ENCODE measurements at regions not wholly inside any gene's neighbourhood (a gene's known extent, or its start where the extent isn't known, plus 50 kb on each side); places are given as distances from the start of the nearest gene placed in this dataset.
"Not testable (repeated sequence)": the region's sequence is repeated elsewhere in the genome, so short reads cannot be mapped to it uniquely, and the experiment has no call there.

GRCh38 chr2:125654226-125654625 is 1001.7 kb upstream of the GYPC start:
- H3K36me3 ChIP-seq (replicated peaks; ENCODE audit: control insufficient read depth, insufficient read depth, low read length): no peaks in the 10 kb centered on the region
- DNase-seq: no peak
- H3K27me3 ChIP-seq (ENCODE audit: control insufficient read depth, insufficient read depth, low read length): no peaks in the 10 kb centered on the region
- H3K4me3 ChIP-seq (ENCODE audit: insufficient read depth, low read depth, low read length): no peak overlapping the region

GRCh38 chr2:125656190-125656589 is 999.8 kb upstream of the GYPC start:
- no peak for DNase-seq
- Histone ChIP-seq H3K36me3 (replicated peaks; ENCODE audit: control insufficient read depth, insufficient read depth, low read length) (no peaks in the 10 kb centered on the region), H3K27me3 (ENCODE audit: control insufficient read depth, insufficient read depth, low read length) (no peaks in the 10 kb centered on the region), H3K4me3 (ENCODE audit: insufficient read depth, low read depth, low read length) (no peak overlapping the region)

GRCh38 chr2:125658583-125658982 is 997.4 kb upstream of the GYPC start:
- DNase-seq: no peak
- H3K36me3 ChIP-seq (replicated peaks; ENCODE audit: control insufficient read depth, insufficient read depth, low read length): no peaks in the 10 kb centered on the region
- no peaks in the 10 kb centered on the region for H3K27me3 ChIP-seq (ENCODE audit: control insufficient read depth, insufficient read depth, low read length)
- no peak overlapping the region for H3K4me3 ChIP-seq (ENCODE audit: insufficient read depth, low read depth, low read length)

GRCh38 chr2:125660369-125660768 is 995.6 kb upstream of the GYPC start:
- not testable (repeated sequence) for H3K4me3 ChIP-seq (ENCODE audit: insufficient read depth, low read depth, low read length); DNase-seq; H3K36me3 ChIP-seq (replicated peaks; ENCODE audit: control insufficient read depth, insufficient read depth, low read length); H3K27me3 ChIP-seq (ENCODE audit: control insufficient read depth, insufficient read depth, low read length)

- no peak for DNase-seq
- Histone ChIP-seq H3K36me3 (replicated peaks; ENCODE audit: control insufficient read depth, insufficient read depth, low read length) (no peaks in the 10 kb centered on the region), H3K4me3 (ENCODE audit: insufficient read depth, low read depth, low read length) (no peak overlapping the region), H3K27me3 (ENCODE audit: control insufficient read depth, insufficient read depth, low read length) (no peaks in the 10 kb centered on the region)
Measured at GRCh38 chr2:125667630-125668029, 988.3 kb upstream of the GYPC start.

- no peaks in the 10 kb centered on the region for H3K27me3 ChIP-seq (ENCODE audit: control insufficient read depth, insufficient read depth, low read length)
- DNase-seq: no peak
- H3K36me3 ChIP-seq (replicated peaks; ENCODE audit: control insufficient read depth, insufficient read depth, low read length): no peaks in the 10 kb centered on the region
- H3K4me3 ChIP-seq (ENCODE audit: insufficient read depth, low read depth, low read length): no peak overlapping the region
Measured at GRCh38 chr2:125679903-125680302, 976.1 kb upstream of the GYPC start.

GRCh38 chr2:125680809-125681208 is 975.1 kb upstream of the GYPC start:
- H3K36me3 ChIP-seq (replicated peaks; ENCODE audit: control insufficient read depth, insufficient read depth, low read length): no peaks in the 10 kb centered on the region
- no peaks in the 10 kb centered on the region for H3K27me3 ChIP-seq (ENCODE audit: control insufficient read depth, insufficient read depth, low read length)
- no peak for DNase-seq
- no peak overlapping the region for H3K4me3 ChIP-seq (ENCODE audit: insufficient read depth, low read depth, low read length)

GRCh38 chr2:125681576-125681975 is 974.4 kb upstream of the GYPC start:
- Histone ChIP-seq H3K27me3 (ENCODE audit: control insufficient read depth, insufficient read depth, low read length) (no peaks in the 10 kb centered on the region), H3K4me3 (ENCODE audit: insufficient read depth, low read depth, low read length) (no peak overlapping the region), H3K36me3 (replicated peaks; ENCODE audit: control insufficient read depth, insufficient read depth, low read length) (no peaks in the 10 kb centered on the region)
- no peak for DNase-seq

GRCh38 chr2:125681976-125682805 is 973.8 kb upstream of the GYPC start:
- no peaks in the 10 kb centered on the region for H3K27me3 ChIP-seq (ENCODE audit: control insufficient read depth, insufficient read depth, low read length)
- no peaks in the 10 kb centered on the region for H3K36me3 ChIP-seq (replicated peaks; ENCODE audit: control insufficient read depth, insufficient read depth, low read length)
- no peak for DNase-seq
- H3K4me3 ChIP-seq (ENCODE audit: insufficient read depth, low read depth, low read length): no peak overlapping the region

- Histone ChIP-seq H3K27me3 (ENCODE audit: control insufficient read depth, insufficient read depth, low read length) (no peaks in the 10 kb centered on the region), H3K4me3 (ENCODE audit: insufficient read depth, low read depth, low read length) (no peak overlapping the region), H3K36me3 (replicated peaks; ENCODE audit: control insufficient read depth, insufficient read depth, low read length) (no peaks in the 10 kb centered on the region)
- no peak for DNase-seq
Measured at GRCh38 chr2:125684256-125684655, 971.7 kb upstream of the GYPC start.

GRCh38 chr2:125684932-125685331 is 971.0 kb upstream of the GYPC start:
- Histone ChIP-seq H3K36me3 (replicated peaks; ENCODE audit: control insufficient read depth, insufficient read depth, low read length) (no peaks in the 10 kb centered on the region), H3K4me3 (ENCODE audit: insufficient read depth, low read depth, low read length) (no peak overlapping the region), H3K27me3 (ENCODE audit: control insufficient read depth, insufficient read depth, low read length) (no peaks in the 10 kb centered on the region)
- no peak for DNase-seq

GRCh38 chr2:125696560-125696959 is 959.4 kb upstream of the GYPC start:
- Histone ChIP-seq H3K36me3 (replicated peaks; ENCODE audit: control insufficient read depth, insufficient read depth, low read length) (no peaks in the 10 kb centered on the region), H3K27me3 (ENCODE audit: control insufficient read depth, insufficient read depth, low read length) (no peaks in the 10 kb centered on the region), H3K4me3 (ENCODE audit: insufficient read depth, low read depth, low read length) (no peak overlapping the region)
- DNase-seq: no peak

- Histone ChIP-seq H3K4me3 (ENCODE audit: insufficient read depth, low read depth, low read length) (no peak overlapping the region), H3K36me3 (replicated peaks; ENCODE audit: control insufficient read depth, insufficient read depth, low read length) (no peaks in the 10 kb centered on the region), H3K27me3 (ENCODE audit: control insufficient read depth, insufficient read depth, low read length) (no peaks in the 10 kb centered on the region)
- no peak for DNase-seq
Measured at GRCh38 chr2:125698280-125698679, 957.7 kb upstream of the GYPC start.

GRCh38 chr2:125701070-125701469 is 954.9 kb upstream of the GYPC start:
- Histone ChIP-seq H3K27me3 (ENCODE audit: control insufficient read depth, insufficient read depth, low read length) (no peaks in the 10 kb centered on the region), H3K4me3 (ENCODE audit: insufficient read depth, low read depth, low read length) (no peak overlapping the region), H3K36me3 (replicated peaks; ENCODE audit: control insufficient read depth, insufficient read depth, low read length) (no peaks in the 10 kb centered on the region)
- DNase-seq: no peak

GRCh38 chr2:125707611-125708010 is 948.3 kb upstream of the GYPC start:
- Histone ChIP-seq H3K4me3 (ENCODE audit: insufficient read depth, low read depth, low read length) (no peak overlapping the region), H3K36me3 (replicated peaks; ENCODE audit: control insufficient read depth, insufficient read depth, low read length) (no peaks in the 10 kb centered on the region), H3K27me3 (ENCODE audit: control insufficient read depth, insufficient read depth, low read length) (no peaks in the 10 kb centered on the region)
- DNase-seq: no peak

- DNase-seq: no peak
- no peak overlapping the region for H3K4me3 ChIP-seq (ENCODE audit: insufficient read depth, low read depth, low read length)
- no peaks in the 10 kb centered on the region for H3K36me3 ChIP-seq (replicated peaks; ENCODE audit: control insufficient read depth, insufficient read depth, low read length)
- H3K27me3 ChIP-seq (ENCODE audit: control insufficient read depth, insufficient read depth, low read length): no peaks in the 10 kb centered on the region
Measured at GRCh38 chr2:125710561-125710960, 945.4 kb upstream of the GYPC start.

Data from H7 (cell line).